Endodermal cell (in vitro differentiated cells): ENCODE measurements at regions not wholly inside any gene's neighbourhood (a gene's known extent, or its start where the extent isn't known, plus 50 kb on each side); places are given as distances from the start of the nearest gene placed in this dataset.

Experiments used
- DNase-seq: peaks from one replicate; pipeline ENCODE4 v3.0.0-alpha.2; 2017
- H3K27ac ChIP-seq: 2 replicates; pipeline ENCODE4 v1.5.1; 2013; ENCODE audit warnings: mild to moderate bottlenecking, low read depth, low read length, moderate library complexity
- H3K27me3 ChIP-seq: 2 replicates; pipeline ENCODE4 v1.6.1; 2013; ENCODE audit warnings: mild to moderate bottlenecking, low read length, moderate library complexity; ENCODE audit not compliant: insufficient read depth, control insufficient read depth, poor library complexity, severe bottlenecking
- H3K36me3 ChIP-seq: 2 replicates; pipeline ENCODE4 v1.7.0; 2013; ENCODE audit warnings: mild to moderate bottlenecking, low read length, moderate library complexity; ENCODE audit not compliant: control insufficient read depth, insufficient read depth
- H3K4me1 ChIP-seq: one replicate; pipeline ENCODE4 v1.7.0; 2013; ENCODE audit warnings: low read length; ENCODE audit not compliant: control insufficient read depth, insufficient read depth
- H3K4me3 ChIP-seq: 2 replicates; pipeline ENCODE4 v1.5.1; 2013; ENCODE audit warnings: mild to moderate bottlenecking, low read length, moderate library complexity
- H3K9ac ChIP-seq: 2 replicates; pipeline ENCODE4 v1.6.1; 2013; ENCODE audit warnings: mild to moderate bottlenecking, low read length, moderate library complexity; ENCODE audit not compliant: poor library complexity, severe bottlenecking; ENCODE audit errors: extremely low read depth
- H3K9me3 ChIP-seq: 2 replicates; pipeline ENCODE4 v1.6.1; 2013; ENCODE audit warnings: mild to moderate bottlenecking, low read length, moderate library complexity; ENCODE audit not compliant: control insufficient read depth
- H3K27ac Mint-ChIP-seq: 2 replicates; pipeline ENCODE4 v1.8.0; 2020; ENCODE audit warnings: mixed read lengths
- H3K27me3 Mint-ChIP-seq: 2 replicates; pipeline ENCODE4 v1.8.0; 2021; ENCODE audit warnings: mild to moderate bottlenecking, mixed read lengths; ENCODE audit not compliant: insufficient read depth
- H3K36me3 Mint-ChIP-seq: 2 replicates; pipeline ENCODE4 v1.8.0; 2020; ENCODE audit warnings: low read depth, mixed read lengths
- H3K4me1 Mint-ChIP-seq: 2 replicates; pipeline ENCODE4 v1.8.0; 2020; ENCODE audit warnings: mixed read lengths
- H3K4me3 Mint-ChIP-seq: 2 replicates; pipeline ENCODE4 v1.8.0; 2020; ENCODE audit warnings: mild to moderate bottlenecking, moderate library complexity, mixed read lengths
- H3K9me3 Mint-ChIP-seq: 2 replicates; pipeline ENCODE4 v1.8.0; 2020; ENCODE audit warnings: mild to moderate bottlenecking, mixed read lengths
- CTCF ChIP-seq: fragments of 200-600 bp; sonication (generic); conservative IDR thresholded peaks from 2 replicates; pipeline ENCODE4 v1.5.0; 2021; ENCODE audit warnings: antibody characterized with exemption, mild to moderate bottlenecking
- WGBS, 2 experiments: methylation state at CpG; one replicate each; pipeline versions ENCODE4 v1.1.5 to v1.1.7; 2013; ENCODE audit warnings: missing lambda C conversion rate in 2 of 2, mixed read lengths in 1 of 2; ENCODE audit not compliant: insufficient coverage in 1 of 2, insufficient read length in 1 of 2; 5-methylcytosine and 5-hydroxymethylcytosine counted together

GRCh38 chr22:48496987-48497650 is 1330.6 kb downstream of the BRD1 start:
- H3K36me3 Mint-ChIP-seq, result no peaks in the 10 kb centered on the region
- no peaks in the 10 kb centered on the region for H3K36me3 ChIP-seq
- H3K9ac ChIP-seq, result no peak overlapping the region
- WGBS, 2 experiments, result 91 to 92% methylated on average over 4 to 24 of the region's 30 CpGs
- DNase-seq, result peak; percentile 82
- H3K27me3 ChIP-seq, result no peaks in the 10 kb centered on the region
- TF ChIP-seq CTCF, result no peak
- H3K4me3 Mint-ChIP-seq, result no peak overlapping the region
- H3K4me1 Mint-ChIP-seq, result peaks cover 38% of the 10 kb centered on the region
- no peak overlapping the region for H3K4me3 ChIP-seq
- H3K4me1 ChIP-seq, result peaks cover 24% of the 10 kb centered on the region
- H3K27me3 Mint-ChIP-seq, result peaks cover 13% of the 10 kb centered on the region
- no peak overlapping the region for H3K27ac ChIP-seq
- H3K9me3 Mint-ChIP-seq, result no peaks in the 10 kb centered on the region
- no peak overlapping the region for H3K27ac Mint-ChIP-seq
- no peaks in the 10 kb centered on the region for H3K9me3 ChIP-seq

- peaks cover 21% of the 10 kb centered on the region for H3K4me1 ChIP-seq
- no peaks in the 10 kb centered on the region for H3K9me3 ChIP-seq
- DNase-seq, result no peak
- Mint-ChIP-seq H3K36me3 (no peaks in the 10 kb centered on the region), H3K9me3 (no peaks in the 10 kb centered on the region), H3K27me3 (peaks cover 20% of the 10 kb centered on the region), H3K27ac (no peak overlapping the region), H3K4me3 (no peak overlapping the region), H3K4me1 (peaks cover 36% of the 10 kb centered on the region)
- no peak overlapping the region for H3K27ac ChIP-seq
- no peak overlapping the region for H3K4me3 ChIP-seq
- peaks cover 5% of the 10 kb centered on the region for H3K27me3 ChIP-seq
- TF ChIP-seq CTCF, result no peak
- WGBS, 2 experiments, result 90 to 94% methylated on average over 2 to 16 of the region's 16 CpGs
- no peak overlapping the region for H3K9ac ChIP-seq
- H3K36me3 ChIP-seq, result no peaks in the 10 kb centered on the region
Observed at GRCh38 chr22:48496226-48496845, 1331.3 kb downstream of the BRD1 start.

- no peaks in the 10 kb centered on the region for H3K9me3 Mint-ChIP-seq
- WGBS, 2 experiments, result 92 to 93% methylated on average over 3 to 8 of the region's 8 CpGs
- TF ChIP-seq CTCF, result no peak
- H3K4me3 Mint-ChIP-seq, result no peak overlapping the region
- no peak overlapping the region for H3K4me3 ChIP-seq
- H3K4me1 Mint-ChIP-seq, result peaks cover 33% of the 10 kb centered on the region
- H3K9me3 ChIP-seq, result no peaks in the 10 kb centered on the region
- H3K36me3 ChIP-seq, result no peaks in the 10 kb centered on the region
- H3K27me3 Mint-ChIP-seq, result peaks cover 26% of the 10 kb centered on the region
- no peak overlapping the region for H3K27ac Mint-ChIP-seq
- no peak for DNase-seq
- no peak overlapping the region for H3K27ac ChIP-seq
- H3K36me3 Mint-ChIP-seq, result no peaks in the 10 kb centered on the region
- H3K9ac ChIP-seq, result no peak overlapping the region
- peaks cover 9% of the 10 kb centered on the region for H3K27me3 ChIP-seq
- H3K4me1 ChIP-seq, result peaks cover 16% of the 10 kb centered on the region
Observed at GRCh38 chr22:48495751-48496080, 1332.0 kb downstream of the BRD1 start.
